CD4-positive, alpha-beta memory T cell (primary cell): ENCODE measurements at regions not wholly inside any gene's neighbourhood (a gene's known extent, or its start where the extent isn't known, plus 50 kb on each side); places are given as distances from the start of the nearest gene placed in this dataset.

ENCODE experiments used
- CTCF ChIA-PET: fragments of 350-600 bp; sonication (Branson Sonifier 250); formaldehyde crosslinking; loops from one replicate; lab custom pipeline; 2021; ENCODE audit warnings: inconsistent platforms; ENCODE audit not compliant: partially characterized antibody; lab: Charles Lee
- POLR2A ChIA-PET: fragments of 350-600 bp; sonication (Branson Sonifier 250); formaldehyde crosslinking; loops from one replicate; lab custom pipeline; 2021; ENCODE audit not compliant: partially characterized antibody; lab: Charles Lee
- DNase-seq, 5 donors: peaks; one replicate each; pipeline versions ENCODE4 v3.0.0 to v3.0.0-alpha.2; 2020 to 2022; ENCODE audit warnings: mixed read lengths in 1 of 5
- H3K27ac ChIP-seq: one replicate; pipeline ENCODE4 v1.7.0; 2013; ENCODE audit warnings: low read depth, low read length
- H3K27me3 ChIP-seq: 2 replicates; pipeline ENCODE4 v1.7.0; 2013; ENCODE audit warnings: mild to moderate bottlenecking, low read length, moderate library complexity; ENCODE audit not compliant: insufficient read depth
- H3K36me3 ChIP-seq: 2 replicates; pipeline ENCODE4 v1.7.0; 2013; ENCODE audit warnings: mild to moderate bottlenecking, low read length, moderate library complexity; ENCODE audit not compliant: insufficient read depth
- H3K4me1 ChIP-seq: 2 replicates; pipeline ENCODE4 v1.7.0; 2013; ENCODE audit warnings: mild to moderate bottlenecking, low read length, moderate library complexity; ENCODE audit not compliant: insufficient read depth
- H3K4me3 ChIP-seq, 2 donors: one replicate each; pipeline ENCODE4 v1.7.0; 2013; ENCODE audit warnings: low read length in 2 of 2, mild to moderate bottlenecking in 1 of 2
- H3K9me3 ChIP-seq, 2 donors: one replicate each; pipeline ENCODE4 v1.7.0; 2013; ENCODE audit warnings: low read length in 2 of 2, control low read depth in 1 of 2; ENCODE audit not compliant: control insufficient read depth in 1 of 2
- H3K27ac Mint-ChIP-seq, 7 donors: one replicate each; pipeline ENCODE4 v1.8.0; 2020 to 2021; ENCODE audit warnings: mixed read lengths in 7 of 7, mild to moderate bottlenecking in 6 of 7, inconsistent platforms in 3 of 7, moderate library complexity in 3 of 7
- H3K27me3 Mint-ChIP-seq, 2 donors: one replicate each; pipeline ENCODE4 v1.8.0; 2020 to 2021; ENCODE audit warnings: mixed read lengths in 2 of 2
- H3K36me3 Mint-ChIP-seq, 2 donors: one replicate each; pipeline ENCODE4 v1.8.0; 2020 to 2021; ENCODE audit warnings: mixed read lengths in 2 of 2, inconsistent platforms in 1 of 2, mild to moderate bottlenecking in 1 of 2
- H3K4me1 Mint-ChIP-seq, 4 donors: one replicate each; pipeline ENCODE4 v1.8.0; 2020 to 2021; ENCODE audit warnings: mixed read lengths in 4 of 4, mild to moderate bottlenecking in 1 of 4
- H3K4me3 Mint-ChIP-seq, 8 donors: one replicate each; pipeline ENCODE4 v1.8.0; 2020 to 2021; ENCODE audit warnings: mixed read lengths in 8 of 8, mild to moderate bottlenecking in 7 of 8, moderate library complexity in 6 of 8, inconsistent platforms in 3 of 8
- H3K9me3 Mint-ChIP-seq, 8 donors: one replicate each; pipeline ENCODE4 v1.8.0; 2020 to 2021; ENCODE audit warnings: mixed read lengths in 8 of 8, mild to moderate bottlenecking in 5 of 8, inconsistent platforms in 3 of 8, moderate library complexity in 1 of 8
- intact Hi-C: fragments of 100-400 bp; cut with micrococcal nuclease; formaldehyde crosslinking; loops from one replicate; pipeline ENCODE4 v1.15.1; 2023

DNA sequence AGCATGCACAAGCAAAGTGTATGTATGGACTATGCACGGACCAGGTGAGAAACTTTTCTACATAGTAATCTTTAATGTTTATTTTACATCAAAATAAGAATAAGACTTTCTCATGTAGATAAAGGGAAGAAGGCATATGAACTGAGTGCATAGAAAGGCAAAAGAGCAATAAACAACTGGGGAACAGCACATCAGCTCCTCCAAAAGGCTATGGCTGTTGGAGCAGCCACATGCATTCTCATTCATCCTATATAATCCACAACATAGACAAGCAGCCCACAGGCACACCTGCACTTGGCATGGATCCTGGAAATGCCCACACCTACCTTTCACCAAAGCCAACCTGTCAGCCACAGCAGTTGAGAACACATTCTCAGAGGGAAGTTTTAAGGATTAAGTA, 586.9 kb upstream of the INTU start:
- H3K27ac Mint-ChIP-seq = no peak overlapping the region
- Histone ChIP-seq H3K4me3 (no peak overlapping the region), H3K27ac (no peak overlapping the region), H3K9me3 (no peaks in the 10 kb centered on the region), H3K4me1 (no peaks in the 10 kb centered on the region), H3K27me3 (no peaks in the 10 kb centered on the region), H3K36me3 (no peaks in the 10 kb centered on the region)
- H3K4me1 Mint-ChIP-seq = no peaks in the 10 kb centered on the region
- H3K4me3 Mint-ChIP-seq = no peak overlapping the region
- intact Hi-C loops = no loop called here
- H3K36me3 Mint-ChIP-seq = no peaks in the 10 kb centered on the region
- ChIA-PET POLR2A (no interaction called here), CTCF (no interaction called here)
- DNase-seq = no peak
- H3K27me3 Mint-ChIP-seq = no peaks in the 10 kb centered on the region
- H3K9me3 Mint-ChIP-seq = peaks cover 0 to 4% (median 1%) of the 10 kb centered on the region in 8 donors

DNA sequence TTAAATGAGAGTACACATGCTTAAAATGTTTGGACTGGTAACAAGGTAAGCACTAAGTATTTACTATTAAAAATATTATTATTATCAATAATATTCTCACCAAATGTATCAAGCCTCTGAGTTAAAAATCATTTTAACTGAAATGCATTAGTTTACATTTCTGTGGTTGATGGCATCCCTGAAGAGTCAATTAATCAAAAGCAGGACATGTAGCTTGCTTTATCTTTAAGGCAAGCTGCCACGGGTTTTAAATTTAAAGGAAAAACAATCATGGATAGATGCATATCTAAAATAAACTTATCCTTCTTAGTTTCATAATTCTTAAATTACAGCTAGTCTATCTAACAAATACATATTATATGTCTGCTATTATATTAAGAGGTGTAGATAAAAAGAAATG, 584.8 kb upstream of the INTU start:
- no peak for DNase-seq
- no peaks in the 10 kb centered on the region for H3K9me3 ChIP-seq
- H3K36me3 ChIP-seq = no peaks in the 10 kb centered on the region
- H3K9me3 Mint-ChIP-seq = peaks cover 0 to 4% (median 0%) of the 10 kb centered on the region in 8 donors
- no peaks in the 10 kb centered on the region for H3K27me3 ChIP-seq
- no peak overlapping the region for H3K27ac Mint-ChIP-seq
- H3K4me1 ChIP-seq = no peaks in the 10 kb centered on the region
- H3K27me3 Mint-ChIP-seq = no peaks in the 10 kb centered on the region
- ChIA-PET POLR2A (no interaction called here), CTCF (no interaction called here)
- no peaks in the 10 kb centered on the region for H3K4me1 Mint-ChIP-seq
- no peak overlapping the region for H3K27ac ChIP-seq
- H3K4me3 ChIP-seq = no peak overlapping the region
- intact Hi-C loops = no loop called here
- H3K36me3 Mint-ChIP-seq = no peaks in the 10 kb centered on the region
- H3K4me3 Mint-ChIP-seq = no peak overlapping the region

DNA sequence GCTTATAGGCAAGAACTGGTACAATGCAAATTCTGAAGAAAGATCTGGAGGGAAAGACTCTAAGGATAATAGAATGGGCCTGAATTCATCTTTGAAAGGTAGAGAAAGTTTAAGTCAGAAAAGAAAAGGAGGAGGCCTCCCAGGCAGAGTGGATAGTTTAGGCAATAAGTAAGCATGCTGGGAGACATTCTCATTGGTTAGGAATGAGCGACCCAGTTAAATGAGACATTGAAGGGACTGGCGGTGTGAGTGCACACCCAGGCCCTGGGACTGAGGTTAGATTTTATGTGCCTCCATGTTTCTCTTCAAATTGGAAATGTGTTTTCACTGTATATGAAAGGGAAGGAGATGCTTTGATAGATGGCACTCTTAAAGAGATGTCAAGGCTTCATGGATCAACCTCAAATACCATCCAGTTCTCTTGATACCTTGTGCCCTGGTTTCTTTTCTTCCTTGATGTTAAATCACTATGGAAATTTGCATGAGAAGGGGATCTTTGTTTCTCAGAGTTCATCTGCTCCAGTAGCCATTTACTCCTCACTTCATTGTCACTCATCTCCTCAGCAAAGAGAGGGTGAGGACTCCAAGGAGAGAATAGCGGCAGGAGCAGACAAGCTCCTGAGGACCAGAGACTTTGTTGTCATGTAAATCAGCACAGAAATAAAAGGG, 584.2 kb upstream of the INTU start:
- no peaks in the 10 kb centered on the region for H3K4me1 ChIP-seq
- intact Hi-C loops = no loop called here
- H3K27ac ChIP-seq = no peak overlapping the region
- Mint-ChIP-seq H3K4me3 (no peak overlapping the region), H3K9me3 (peaks cover 0 to 4% (median 2%) of the 10 kb centered on the region in 8 donors), H3K36me3 (no peaks in the 10 kb centered on the region), H3K27ac (no peak overlapping the region), H3K27me3 (no peaks in the 10 kb centered on the region), H3K4me1 (no peaks in the 10 kb centered on the region)
- no peaks in the 10 kb centered on the region for H3K27me3 ChIP-seq
- H3K36me3 ChIP-seq = no peaks in the 10 kb centered on the region
- no peak for DNase-seq
- H3K4me3 ChIP-seq = no peak overlapping the region
- CTCF ChIA-PET = no interaction called here
- no peaks in the 10 kb centered on the region for H3K9me3 ChIP-seq
- POLR2A ChIA-PET = no interaction called here

DNA sequence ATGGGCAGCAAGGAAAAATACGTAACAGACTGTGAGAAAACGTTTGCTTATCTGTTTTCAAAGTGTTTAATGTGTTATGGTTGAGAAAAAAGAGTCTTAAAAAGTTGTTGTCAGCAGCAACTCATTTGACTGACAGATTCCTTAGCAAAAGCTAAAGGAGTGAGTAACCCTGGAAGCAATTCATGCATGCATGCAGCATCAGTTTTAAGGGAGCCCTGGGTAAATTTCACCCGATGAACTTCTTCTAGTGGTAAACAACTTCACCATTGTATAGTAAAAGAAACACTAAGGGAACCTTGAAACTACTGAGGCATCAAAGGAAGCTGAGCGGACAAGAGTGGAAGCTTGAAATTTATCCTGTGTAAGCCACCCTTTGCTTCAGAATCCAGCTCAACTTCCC, 583.2 kb upstream of the INTU start:
- H3K27me3 ChIP-seq = no peaks in the 10 kb centered on the region
- no peaks in the 10 kb centered on the region for H3K9me3 ChIP-seq
- Mint-ChIP-seq H3K36me3 (no peaks in the 10 kb centered on the region), H3K27ac (no peak overlapping the region), H3K4me1 (no peaks in the 10 kb centered on the region), H3K27me3 (no peaks in the 10 kb centered on the region), H3K4me3 (no peak overlapping the region), H3K9me3 (peaks cover 0 to 4% (median 2%) of the 10 kb centered on the region in 8 donors)
- POLR2A ChIA-PET = no interaction called here
- intact Hi-C loops = no loop called here
- H3K36me3 ChIP-seq = no peaks in the 10 kb centered on the region
- no peak overlapping the region for H3K4me3 ChIP-seq
- H3K4me1 ChIP-seq = no peaks in the 10 kb centered on the region
- DNase-seq = no peak
- H3K27ac ChIP-seq = no peak overlapping the region
- CTCF ChIA-PET = no interaction called here

DNA sequence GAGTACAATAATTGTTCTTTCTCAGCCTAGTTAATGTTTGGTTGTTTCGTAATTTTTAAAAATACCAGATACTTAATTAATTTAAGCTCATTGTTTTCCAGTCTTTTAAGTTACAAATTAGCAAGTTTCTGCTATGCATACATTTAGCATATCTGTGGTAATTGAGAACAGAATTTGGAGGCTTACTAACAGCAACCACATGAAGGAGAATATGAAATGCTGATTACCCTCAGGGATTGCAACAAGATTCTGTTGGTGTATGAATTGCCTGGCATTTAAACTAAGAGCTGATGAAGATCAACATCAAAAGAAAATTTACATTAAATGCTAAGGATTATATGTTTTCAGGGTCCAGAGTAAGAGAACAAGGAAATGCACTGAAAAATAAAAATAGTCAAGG, 580.0 kb upstream of the INTU start:
- intact Hi-C loops = no loop called here
- Histone ChIP-seq H3K4me3 (no peak overlapping the region), H3K27me3 (no peaks in the 10 kb centered on the region), H3K27ac (no peak overlapping the region), H3K36me3 (no peaks in the 10 kb centered on the region), H3K9me3 (no peaks in the 10 kb centered on the region), H3K4me1 (no peaks in the 10 kb centered on the region)
- DNase-seq = no peak
- H3K27ac Mint-ChIP-seq = no peak overlapping the region
- no peaks in the 10 kb centered on the region for H3K27me3 Mint-ChIP-seq
- H3K9me3 Mint-ChIP-seq = peaks cover 3 to 22% (median 12%) of the 10 kb centered on the region in 8 donors
- H3K4me3 Mint-ChIP-seq = no peak overlapping the region
- CTCF ChIA-PET = no interaction called here
- POLR2A ChIA-PET = no interaction called here
- no peaks in the 10 kb centered on the region for H3K36me3 Mint-ChIP-seq
- H3K4me1 Mint-ChIP-seq = no peaks in the 10 kb centered on the region

DNA sequence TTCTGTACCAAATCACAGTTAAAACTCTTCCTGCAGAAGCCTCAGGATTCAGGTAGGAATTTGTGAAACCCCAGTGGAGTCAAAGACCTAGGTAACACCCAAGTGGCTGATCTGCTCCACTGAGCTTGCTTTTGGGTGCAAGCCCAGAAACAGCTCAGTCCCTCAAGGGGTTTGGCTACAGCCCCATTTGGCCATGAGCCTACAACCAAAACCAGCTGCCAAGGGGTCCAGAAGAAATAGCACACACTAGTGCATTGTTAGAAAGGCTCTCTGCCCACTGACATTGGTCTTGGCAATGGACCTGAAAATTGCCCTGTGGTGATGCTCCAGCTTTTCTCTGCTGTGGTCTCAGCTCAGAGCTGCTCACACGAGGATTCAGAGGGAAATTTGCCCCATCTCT, 577.4 kb upstream of the INTU start:
- Mint-ChIP-seq H3K36me3 (no peaks in the 10 kb centered on the region), H3K27ac (no peak overlapping the region)

DNA sequence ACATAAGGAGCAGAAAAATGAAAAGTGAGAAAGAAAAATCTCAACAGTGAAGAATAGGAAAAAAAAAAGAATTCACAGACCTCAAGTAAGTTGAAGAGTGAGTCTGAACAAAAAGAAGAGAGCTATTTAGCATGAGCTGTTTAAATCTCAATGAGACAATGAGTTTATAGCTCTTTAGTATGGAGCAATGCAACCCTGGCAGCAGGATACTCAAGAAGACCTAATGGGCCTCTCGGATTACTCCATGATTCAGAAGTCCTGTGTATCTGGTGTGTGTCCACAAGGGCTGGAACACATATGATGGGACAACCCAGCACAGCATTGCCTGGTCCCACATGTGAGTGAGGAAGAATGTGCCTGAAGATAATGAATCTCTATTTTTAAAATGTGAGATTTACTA, 563.1 kb upstream of the INTU start:
- Mint-ChIP-seq H3K4me3 (no peak overlapping the region), H3K27ac (no peak overlapping the region), H3K9me3 (peaks cover 0 to 8% (median under 1%) of the 10 kb centered on the region in 8 donors), H3K36me3 (no peaks in the 10 kb centered on the region), H3K4me1 (no peaks in the 10 kb centered on the region), H3K27me3 (no peaks in the 10 kb centered on the region)
- no peak overlapping the region for H3K4me3 ChIP-seq
- POLR2A ChIA-PET = no interaction called here
- CTCF ChIA-PET = no interaction called here
- H3K4me1 ChIP-seq = no peaks in the 10 kb centered on the region
- DNase-seq = no peak
- no peak overlapping the region for H3K27ac ChIP-seq
- no peaks in the 10 kb centered on the region for H3K36me3 ChIP-seq
- no peaks in the 10 kb centered on the region for H3K27me3 ChIP-seq
- intact Hi-C loops = no loop called here
- no peaks in the 10 kb centered on the region for H3K9me3 ChIP-seq

More for the DNA sequence above, 577.4 kb upstream of the INTU start:
- ChIA-PET POLR2A (no interaction called here), CTCF (no interaction called here)
- no peaks in the 10 kb centered on the region for H3K36me3 ChIP-seq
- H3K4me3 Mint-ChIP-seq = no peak overlapping the region
- H3K4me3 ChIP-seq = no peak overlapping the region
- intact Hi-C loops = no loop called here
- H3K27ac ChIP-seq = no peak overlapping the region
- DNase-seq = no peak
- no peaks in the 10 kb centered on the region for H3K4me1 Mint-ChIP-seq
- H3K27me3 Mint-ChIP-seq = no peaks in the 10 kb centered on the region
- H3K4me1 ChIP-seq = no peaks in the 10 kb centered on the region
- H3K9me3 Mint-ChIP-seq = peaks cover 5 to 24% (median 15%) of the 10 kb centered on the region in 8 donors
- H3K27me3 ChIP-seq = no peaks in the 10 kb centered on the region
- H3K9me3 ChIP-seq = no peaks in the 10 kb centered on the region
